AML-193 (cell line): ENCODE measurements at regions not wholly inside any gene's neighbourhood (a gene's known extent, or its start where the extent isn't known, plus 50 kb on each side); places are given as distances from the start of the nearest gene placed in this dataset.

ENCODE experiments used
- DNase-seq, 2 experiments: peaks; one replicate each; lab custom pipeline; 2025; lab: John Stamatoyannopoulos, UW

- no peak for DNase-seq
Measured at GRCh38 chr2:150544731-150545130, 57.3 kb upstream of the RND3 start.

- no peak for DNase-seq
Measured at GRCh38 chr2:150542692-150543091, 55.2 kb upstream of the RND3 start.

GRCh38 chr2:150542172-150542571, 54.7 kb upstream of the RND3 start:
- DNase-seq = no peak

DNA sequence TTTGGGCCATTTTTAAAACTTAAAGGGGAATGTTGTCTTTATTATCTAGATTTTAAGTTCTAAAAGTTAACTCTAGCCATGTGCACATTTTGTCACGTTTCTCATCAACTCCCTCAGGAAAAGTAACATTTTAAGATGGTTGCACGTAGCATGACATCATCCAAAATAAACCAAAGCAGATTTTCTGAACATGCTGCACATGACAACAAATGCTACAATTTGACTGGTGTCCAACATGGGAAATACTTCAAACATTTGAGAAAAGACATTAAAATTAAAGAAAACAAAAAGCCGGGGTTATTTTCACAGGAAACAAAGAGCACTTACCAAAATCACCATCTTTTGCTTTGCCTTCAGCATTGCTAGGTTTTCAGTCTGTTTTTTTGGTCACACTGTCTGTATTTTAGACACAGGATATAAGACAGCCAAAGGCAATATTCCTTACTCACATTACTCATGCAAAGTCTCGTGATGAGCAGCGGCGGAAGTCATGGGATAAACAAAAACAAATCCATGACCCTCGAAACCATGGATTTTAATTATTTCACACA, 51.3 kb upstream of the RND3 start:
- DNase-seq = no peak
